Upper lobe of left lung (tissue), 6 donors: ENCODE measurements at regions not wholly inside any gene's neighbourhood (a gene's known extent, or its start where the extent isn't known, plus 50 kb on each side); places are given as distances from the start of the nearest gene placed in this dataset.

Experiments
- ATAC-seq, 2 donors: fragments of 200-7000 bp; cut with Tn5 transposase; one replicate each; pipeline ENCODE4 v1.9.1; 2022; ENCODE audit warnings: mild to moderate bottlenecking in 2 of 2, moderate library complexity in 2 of 2; ENCODE audit not compliant: low FRiP score in 2 of 2
- DNase-seq, 2 donors: peaks; one replicate each; pipeline ENCODE4 v3.0.0-alpha.2; 2019 to 2020
- H3K27ac ChIP-seq, 4 donors: fragments of 200-600 bp; sonication (generic); one replicate each; pipeline ENCODE4 v1.5.1; 2016 to 2019
- H3K27me3 ChIP-seq, 4 donors: fragments of 200-600 bp; sonication (generic); one replicate each; pipeline ENCODE4 v1.5.1; 2017 to 2019
- H3K36me3 ChIP-seq, 4 donors: fragments of 200-600 bp; sonication (generic); one replicate each; pipeline ENCODE4 v1.5.1; 2016 to 2019
- H3K4me1 ChIP-seq, 4 donors: fragments of 200-600 bp; sonication (generic); one replicate each; pipeline ENCODE4 v1.5.1; 2018 to 2019
- H3K4me3 ChIP-seq, 4 donors: fragments of 200-600 bp; sonication (generic); one replicate each; pipeline ENCODE4 v1.5.1; 2017 to 2019; ENCODE audit warnings: mild to moderate bottlenecking in 2 of 4, moderate library complexity in 1 of 4
- H3K9me3 ChIP-seq, 4 donors: fragments of 200-600 bp; sonication (generic); one replicate each; pipeline ENCODE4 v1.5.1; 2018 to 2019
- CTCF ChIP-seq, 6 experiments: fragments of 450-650 bp in 4 of 6; fragments of 200-600 bp in 2 of 6; sonication (generic) in 2 of 6; IDR thresholded peaks; one replicate each; pipeline ENCODE4 v1.5.1; 2016 to 2019; ENCODE audit warnings: antibody characterized with exemption in 6 of 6
- EP300 ChIP-seq, 4 donors: sonication (generic); formaldehyde crosslinking; IDR thresholded peaks; one replicate each; pipeline ENCODE4 v1.5.1; 2017; ENCODE audit warnings: antibody characterized with exemption in 4 of 4, control low read depth in 2 of 4
- POLR2A ChIP-seq, 4 donors: fragments of 450-650 bp; IDR thresholded peaks; one replicate each; pipeline ENCODE4 v1.5.1; 2016 to 2017; ENCODE audit warnings: antibody characterized with exemption in 4 of 4, mild to moderate bottlenecking in 2 of 4
- POLR2AphosphoS5 ChIP-seq, 2 donors: sonication (generic); formaldehyde crosslinking; IDR thresholded peaks; one replicate each; pipeline ENCODE4 v1.5.1; 2017; ENCODE audit warnings: antibody characterized with exemption in 2 of 2
- WGBS, 2 donors: methylation state at CpG; one replicate each; pipeline ENCODE4 v1.1.5; 2017 to 2018; 5-methylcytosine and 5-hydroxymethylcytosine counted together
- donor health status: DM: no; HTN: no; CAD: no; lungs with moderate emphysema.
- donor health status: DM: no; HTN: yes; CAD: no; lungs with severe emphysema.

GRCh38 chr18:11324956-11325882 lies 175.8 kb upstream of the PIEZO2 start:
- WGBS, 2 donors = 58 to 79% methylated on average over 4 of the region's 4 CpGs

DNA sequence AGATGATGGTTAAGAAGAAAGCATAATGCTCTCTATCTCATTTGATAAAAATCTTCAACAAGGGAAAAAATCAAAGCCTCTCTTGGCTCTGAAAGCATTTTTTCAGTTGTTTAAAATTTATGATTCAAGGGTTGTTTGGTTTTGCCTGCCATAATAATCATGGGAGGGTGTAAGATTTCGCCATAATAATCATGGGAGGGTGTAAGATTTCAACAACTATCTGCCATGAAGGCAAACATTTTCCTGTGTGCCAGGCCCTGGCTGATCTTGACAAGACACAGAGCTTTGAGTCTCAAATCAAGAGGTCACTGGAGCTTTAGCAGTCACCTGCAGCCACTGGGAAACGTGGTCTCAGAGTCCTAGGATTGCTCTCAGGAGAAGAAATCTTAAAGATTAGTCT lies 175.1 kb upstream of the PIEZO2 start:
- Histone ChIP-seq H3K36me3 (no peaks in the 10 kb centered on the region), H3K27me3 (no peaks in the 10 kb centered on the region), H3K4me3 (no peak overlapping the region), H3K4me1 (no peaks in the 10 kb centered on the region), H3K27ac (no peak overlapping the region), H3K9me3 (no peaks in the 10 kb centered on the region)
- WGBS, 2 donors = 45 to 69% methylated on average over 2 of the region's 2 CpGs
- DNase-seq (no peak), ATAC-seq (no peak)
- no peak for TF ChIP-seq POLR2AphosphoS5 (IDR thresholded peaks at IDR 0.05)
- TF ChIP-seq POLR2A (IDR thresholded peaks at IDR 0.05) = no peak
- no peak for TF ChIP-seq CTCF (IDR thresholded peaks at IDR 0.05)
- TF ChIP-seq EP300 (IDR thresholded peaks at IDR 0.05) = no peak

More at GRCh38 chr18:11324956-11325882, 175.8 kb upstream of the PIEZO2 start:
- H3K4me3 ChIP-seq = no peak overlapping the region
- H3K27ac ChIP-seq = no peak overlapping the region
- no peaks in the 10 kb centered on the region for H3K4me1 ChIP-seq
- TF ChIP-seq EP300 (IDR thresholded peaks at IDR 0.05) (no peak), CTCF (IDR thresholded peaks at IDR 0.05) (no peak), POLR2A (IDR thresholded peaks at IDR 0.05) (no peak), POLR2AphosphoS5 (IDR thresholded peaks at IDR 0.05) (no peak)
- ATAC-seq = peak in 1 of 2 donors; percentile 65
- no peaks in the 10 kb centered on the region for H3K36me3 ChIP-seq
- no peaks in the 10 kb centered on the region for H3K27me3 ChIP-seq
- no peaks in the 10 kb centered on the region for H3K9me3 ChIP-seq
- no peak for DNase-seq

- WGBS, 2 donors = 59 to 71% methylated on average over 11 of the region's 11 CpGs
- TF ChIP-seq CTCF (IDR thresholded peaks at IDR 0.05) (no peak), POLR2AphosphoS5 (IDR thresholded peaks at IDR 0.05) (no peak), POLR2A (IDR thresholded peaks at IDR 0.05) (no peak), EP300 (IDR thresholded peaks at IDR 0.05) (no peak)
- Histone ChIP-seq H3K27me3 (no peaks in the 10 kb centered on the region), H3K36me3 (no peaks in the 10 kb centered on the region), H3K9me3 (no peaks in the 10 kb centered on the region), H3K27ac (no peak overlapping the region), H3K4me1 (no peaks in the 10 kb centered on the region), H3K4me3 (no peak overlapping the region)
- peak in 1 of 2 donors; percentile 32 for DNase-seq
- ATAC-seq = peak in 1 of 2 donors; percentile 38
Observed at GRCh38 chr18:11323359-11323819, 174.0 kb upstream of the PIEZO2 start.

DNA sequence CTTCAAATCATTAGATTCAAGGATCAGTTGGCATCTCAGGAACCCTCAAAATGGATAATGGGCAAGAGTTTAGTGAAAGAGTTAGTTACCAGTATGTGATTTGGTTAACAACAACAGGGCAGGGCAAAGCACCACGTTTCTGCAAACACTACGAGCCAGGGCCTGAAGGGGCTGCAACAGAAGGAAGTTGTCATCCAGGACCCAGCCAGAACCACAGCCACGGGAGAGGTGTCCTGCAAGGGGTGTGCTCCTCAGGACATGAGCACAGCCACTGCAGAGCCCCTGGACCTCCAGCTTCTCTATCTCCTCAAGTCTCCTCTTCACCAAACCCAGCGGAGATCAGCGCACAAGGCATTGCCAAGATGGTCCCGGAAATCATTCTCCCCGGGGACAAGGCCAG lies 173.3 kb upstream of the PIEZO2 start:
- Histone ChIP-seq H3K27ac (no peak overlapping the region), H3K9me3 (no peaks in the 10 kb centered on the region), H3K36me3 (no peaks in the 10 kb centered on the region), H3K4me3 (no peak overlapping the region), H3K4me1 (no peaks in the 10 kb centered on the region), H3K27me3 (no peaks in the 10 kb centered on the region)
- WGBS, 2 donors = 68 to 71% methylated on average over 7 of the region's 7 CpGs
- no peak for TF ChIP-seq CTCF (IDR thresholded peaks at IDR 0.05)
- no peak for TF ChIP-seq EP300 (IDR thresholded peaks at IDR 0.05)
- TF ChIP-seq POLR2A (IDR thresholded peaks at IDR 0.05) = no peak
- no peak for TF ChIP-seq POLR2AphosphoS5 (IDR thresholded peaks at IDR 0.05)
- no peak for DNase-seq
- no peak for ATAC-seq
